DMS79 treated with DMSO at 0.1 percent for 48 hours (cell line): ENCODE measurements at regions not wholly inside any gene's neighbourhood (a gene's known extent, or its start where the extent isn't known, plus 50 kb on each side); places are given as distances from the start of the nearest gene placed in this dataset.
"Not testable (repeated sequence)": the region's sequence is repeated elsewhere in the genome, so short reads cannot be mapped to it uniquely, and the experiment has no call there.

Source experiments
- DNase-seq: peaks from one replicate; lab custom pipeline; 2025; lab: John Stamatoyannopoulos, UW

DNA sequence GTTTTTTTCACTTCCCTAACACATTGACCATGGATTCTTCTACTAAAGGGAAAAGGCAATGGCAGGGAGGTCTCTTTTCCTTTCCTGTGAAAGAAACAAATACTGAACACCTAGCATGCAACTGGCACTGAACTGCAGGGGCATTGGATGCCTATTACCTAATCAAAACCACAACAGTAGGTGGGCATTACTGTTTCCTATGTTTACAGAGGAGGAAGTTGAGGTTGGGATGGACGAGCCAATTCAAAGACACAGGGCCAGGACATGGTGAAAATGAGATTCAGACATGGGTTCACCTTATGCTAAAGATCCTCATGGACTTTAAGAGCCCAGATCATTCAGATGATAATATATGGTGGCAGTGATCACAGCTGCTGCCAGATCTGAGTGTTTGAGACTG is 407.0 kb downstream of the MIAT start:
- DNase-seq: no peak

DNA sequence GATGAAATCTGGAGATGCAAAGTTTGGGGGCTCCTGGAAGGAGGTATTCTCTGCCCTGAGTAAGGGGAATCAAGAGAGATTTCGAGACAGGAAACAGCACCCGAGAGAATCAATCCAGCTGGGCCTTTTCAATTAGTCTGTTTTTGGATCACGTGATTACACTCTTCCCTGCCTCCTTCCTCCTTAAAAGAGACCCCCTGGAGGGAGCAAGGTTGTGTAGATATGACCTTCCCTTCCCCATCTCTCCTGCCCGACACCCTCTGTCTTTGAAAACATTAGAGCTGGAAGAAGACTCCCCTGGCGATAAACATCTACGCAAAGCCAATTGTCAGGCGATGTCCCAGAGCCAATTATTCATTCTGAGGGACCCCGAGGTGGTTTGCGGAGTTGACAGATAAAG is 407.9 kb downstream of the MIAT start:
- no peak for DNase-seq

DNA sequence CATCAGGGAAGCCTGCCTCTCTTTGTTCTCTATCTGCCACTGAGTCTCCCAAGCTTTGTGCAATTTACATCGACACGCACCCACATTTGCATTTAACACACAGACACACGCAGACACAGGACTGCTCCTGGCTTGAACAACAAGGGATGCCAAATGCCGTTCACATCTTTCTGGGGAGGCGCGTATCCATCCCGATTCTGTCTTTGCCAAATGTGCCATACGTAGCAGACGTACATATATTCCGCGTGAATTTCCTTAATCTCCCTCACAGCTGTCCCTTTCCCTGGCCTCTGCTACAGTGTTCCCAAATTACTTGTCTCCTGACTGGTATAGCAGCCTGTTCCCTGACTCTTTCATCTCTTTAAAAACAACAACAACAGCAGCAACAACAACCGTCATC is 409.5 kb downstream of the MIAT start:
- no peak for DNase-seq

DNA sequence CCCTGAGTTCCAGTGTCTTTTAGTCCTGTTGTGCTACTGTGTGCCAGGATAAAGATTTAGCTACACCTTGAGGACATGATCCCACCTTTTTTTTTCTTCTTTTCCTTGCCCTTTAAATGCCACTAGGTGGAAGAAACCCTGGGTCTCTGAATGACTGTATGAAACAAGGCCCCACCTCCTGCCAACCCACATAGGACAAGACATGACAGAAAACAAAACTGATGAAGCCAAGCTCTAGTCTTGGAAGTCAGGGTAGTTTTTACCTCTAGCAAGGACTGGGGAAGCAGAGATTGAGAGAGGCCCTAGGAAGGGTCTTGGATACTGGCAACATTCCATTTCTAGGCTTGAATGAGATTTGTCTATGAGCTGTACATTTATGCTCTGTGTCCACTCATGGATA is 410.7 kb downstream of the MIAT start:
- no peak for DNase-seq

DNA sequence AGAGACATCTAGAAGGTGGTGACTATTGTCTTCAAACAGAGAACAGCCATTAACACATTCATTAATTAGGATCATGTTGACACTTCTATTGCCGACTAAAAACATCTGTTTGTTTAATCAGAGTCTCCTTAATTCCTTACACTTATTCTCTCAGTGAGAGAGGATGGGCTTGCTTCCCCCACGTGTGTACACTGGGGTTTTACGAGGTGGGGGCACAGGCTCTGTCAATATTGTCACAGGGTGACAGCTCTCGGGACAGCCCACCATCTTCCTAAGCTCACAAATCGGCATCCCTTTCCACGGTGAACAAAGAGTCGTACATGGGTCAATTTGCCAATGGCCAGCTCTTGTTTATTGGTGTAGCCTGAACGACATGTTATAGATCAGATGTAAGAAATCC is 413.2 kb downstream of the MIAT start:
- no peak for DNase-seq

DNA sequence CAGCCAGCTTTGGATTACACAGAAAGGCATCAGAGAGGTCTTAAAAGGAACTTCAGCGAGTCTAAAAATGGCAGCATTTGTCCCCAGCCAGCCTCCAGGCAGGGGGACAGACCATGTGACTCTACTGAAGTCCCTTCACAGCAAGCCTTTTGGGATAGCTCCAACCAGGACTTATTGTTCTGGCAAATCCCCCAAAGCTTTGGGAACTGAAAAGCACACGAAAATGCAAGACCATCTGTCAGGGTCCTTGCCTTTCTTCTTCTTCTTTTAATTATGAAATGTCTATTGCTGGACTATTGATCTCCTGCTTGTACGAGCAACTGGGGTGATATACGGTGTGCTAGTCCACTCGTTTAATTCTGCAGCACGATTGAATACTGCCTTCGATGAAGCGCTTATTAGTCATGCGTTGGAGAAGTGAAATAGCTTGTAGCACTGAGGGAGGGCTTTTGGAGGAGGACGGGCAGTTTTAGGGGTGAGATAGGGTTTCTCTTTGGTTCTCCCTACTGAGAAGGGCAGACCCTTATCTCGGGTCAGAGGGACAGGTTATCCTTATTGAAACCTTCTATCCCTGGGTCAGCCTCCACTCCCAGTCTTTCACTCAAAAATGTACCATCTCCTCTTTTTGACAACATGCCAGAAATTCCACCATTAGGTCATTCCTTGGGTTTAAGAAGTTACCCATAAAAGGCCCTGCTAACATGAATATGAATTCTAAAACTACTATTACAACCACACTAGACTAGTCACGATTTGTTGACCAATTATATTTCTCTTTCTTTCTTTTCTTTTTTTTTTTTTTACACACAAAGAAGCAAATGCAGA is 416.4 kb downstream of the MIAT start:
- no peak for DNase-seq

DNA sequence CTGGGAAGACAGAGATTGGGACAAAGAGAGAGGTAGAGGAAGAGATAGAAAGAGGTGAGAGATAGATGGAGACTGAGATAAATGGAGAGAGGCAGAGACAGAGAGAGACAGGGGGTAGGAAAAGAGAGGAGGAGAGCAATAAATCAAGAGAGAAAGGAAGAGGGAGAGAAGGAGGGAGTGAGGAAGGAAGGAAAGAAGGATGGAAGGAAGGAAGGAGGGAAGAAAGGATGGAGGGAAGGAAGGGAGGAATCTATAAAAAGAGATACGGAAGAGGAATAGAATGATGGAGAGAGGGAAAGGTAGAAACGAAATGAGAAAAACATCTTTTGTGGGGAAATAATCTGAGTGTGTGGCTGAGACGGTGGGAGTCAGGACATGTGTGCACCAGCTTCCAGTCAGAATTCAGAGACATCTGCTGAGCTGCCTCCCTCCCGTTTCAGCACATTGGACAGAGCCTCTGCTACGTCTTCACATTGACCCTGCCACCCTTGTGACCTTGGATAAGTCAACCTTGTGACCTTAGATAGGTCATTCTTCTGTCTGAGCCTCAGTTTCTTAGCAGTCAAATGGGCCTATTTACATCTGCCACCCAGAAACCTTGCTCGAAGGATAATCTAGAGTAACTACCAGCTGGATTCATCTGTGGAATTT is 417.8 kb downstream of the MIAT start:
- no peak for DNase-seq

DNA sequence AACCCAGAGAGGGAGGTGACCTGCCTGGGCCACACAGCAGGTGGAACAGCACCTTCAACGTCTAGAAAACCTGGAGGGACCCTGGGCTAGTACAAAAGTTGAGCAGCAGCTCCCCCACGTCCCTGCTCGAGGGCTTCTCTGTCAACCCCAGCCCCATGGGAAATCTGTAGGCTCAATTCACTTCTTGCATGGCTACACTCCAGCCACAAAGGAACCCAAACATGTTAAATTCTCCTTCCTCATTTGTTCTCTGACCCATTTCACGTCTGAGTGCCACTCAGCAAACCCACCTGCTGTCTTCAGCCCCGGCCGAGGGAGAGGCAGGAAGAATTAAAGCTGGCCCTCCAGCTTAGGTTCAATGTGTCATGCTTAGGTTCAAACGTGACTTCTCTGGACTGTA is 418.5 kb downstream of the MIAT start:
- DNase-seq: no peak

DNA sequence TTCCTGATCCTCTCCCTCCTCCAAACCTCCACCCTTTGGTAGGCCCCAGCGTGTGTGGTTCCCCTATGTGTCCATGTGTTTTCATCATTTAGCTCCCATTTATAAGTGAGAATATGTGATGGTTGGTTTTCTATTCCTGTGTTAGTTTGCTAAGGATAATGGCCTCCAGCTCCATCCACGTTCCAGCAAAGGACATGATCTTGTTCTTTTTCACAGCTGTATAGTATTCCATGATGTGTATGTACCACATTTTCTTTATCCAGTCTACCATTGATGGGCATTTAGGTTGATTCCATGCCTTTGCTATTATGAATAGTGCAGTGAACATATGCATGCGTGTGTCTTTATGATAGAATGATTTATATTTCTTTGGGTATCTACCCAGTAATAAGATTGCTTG is 420.7 kb downstream of the MIAT start:
- DNase-seq: not testable (repeated sequence)

DNA sequence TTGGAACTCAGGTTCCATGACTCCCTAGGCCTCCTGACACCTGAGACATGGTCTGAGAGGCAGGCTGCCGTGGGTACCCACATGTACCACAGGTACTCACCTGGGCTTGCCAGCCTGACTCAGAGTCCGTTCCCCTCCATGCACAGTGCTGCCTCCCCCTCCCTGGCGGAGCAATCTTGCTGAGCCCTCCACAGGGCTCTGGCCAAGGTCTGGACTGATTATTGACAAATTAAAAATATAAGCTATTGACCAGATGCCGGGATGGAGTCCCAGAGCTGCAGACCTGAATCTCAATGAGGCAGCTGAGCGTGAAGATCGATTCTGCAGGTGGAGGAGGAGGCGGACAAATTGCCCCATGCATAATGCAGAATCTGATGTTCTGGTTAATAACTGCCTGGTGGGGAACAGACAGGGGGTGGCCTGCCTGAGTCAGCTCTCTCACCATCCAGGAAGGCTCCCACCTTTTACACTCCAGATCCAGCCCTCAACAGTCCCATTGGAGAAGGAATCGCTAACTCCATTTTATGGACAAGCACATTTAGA is 422.7 kb downstream of the MIAT start:
- DNase-seq: no peak

DNA sequence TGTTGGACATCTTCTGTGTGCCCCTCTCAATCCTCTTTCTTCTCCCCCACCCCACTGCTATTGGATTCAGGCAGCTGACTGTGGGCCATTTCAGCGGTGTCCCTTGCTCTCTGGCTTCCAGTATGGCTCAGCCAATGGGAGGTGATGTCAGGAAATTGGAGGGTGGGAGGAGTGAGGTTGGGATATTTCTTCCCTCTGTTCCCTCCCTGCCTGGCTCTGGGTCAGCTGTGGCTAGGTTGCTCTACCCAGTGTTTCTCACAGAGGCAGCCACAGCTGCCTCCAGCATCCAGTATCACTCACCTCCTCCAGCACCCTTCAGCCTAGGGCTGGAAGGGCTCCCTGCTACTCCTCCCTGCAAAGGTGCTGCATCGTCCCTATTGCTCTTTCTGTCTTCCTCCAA is 423.5 kb downstream of the MIAT start:
- DNase-seq: no peak

DNA sequence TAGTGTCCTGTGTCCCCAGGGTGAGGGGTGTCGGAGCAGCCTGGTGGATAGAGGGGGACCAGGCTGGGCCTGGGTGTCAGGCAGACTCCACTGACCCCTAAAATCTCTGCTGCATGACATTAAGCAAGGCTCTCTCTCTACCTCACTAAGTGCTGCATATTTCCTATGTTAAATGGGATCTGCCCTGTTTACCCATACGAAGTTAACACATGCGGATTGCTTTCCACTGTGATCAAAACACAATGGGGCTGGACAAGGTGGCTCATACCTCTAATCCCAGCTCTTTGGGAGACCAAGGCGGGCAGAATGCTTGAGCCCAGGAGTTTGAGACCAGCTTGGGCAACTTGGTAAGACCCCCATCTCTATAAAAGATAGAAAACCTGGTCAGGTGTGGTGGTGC is 426.2 kb downstream of the MIAT start:
- no peak for DNase-seq

DNA sequence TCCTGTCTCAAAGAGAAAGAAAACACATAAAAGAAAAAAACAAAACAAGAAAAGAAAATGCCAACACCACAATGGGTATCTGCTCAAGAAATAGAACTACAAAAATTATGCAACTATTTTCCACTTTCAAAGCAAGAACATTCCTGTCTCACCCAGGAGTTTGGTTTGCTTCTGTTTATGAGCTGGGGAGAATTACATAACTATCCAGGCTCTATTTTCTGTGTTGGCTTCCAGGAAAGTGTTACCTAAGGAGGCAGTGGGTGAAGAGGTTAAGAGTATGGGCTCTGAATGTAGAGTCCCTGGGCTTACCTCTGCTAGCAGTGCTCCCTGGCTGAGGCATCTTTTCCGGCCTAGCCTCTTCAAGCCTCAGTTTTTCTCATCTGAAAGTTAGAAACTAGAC is 426.7 kb downstream of the MIAT start:
- DNase-seq: no peak

DNA sequence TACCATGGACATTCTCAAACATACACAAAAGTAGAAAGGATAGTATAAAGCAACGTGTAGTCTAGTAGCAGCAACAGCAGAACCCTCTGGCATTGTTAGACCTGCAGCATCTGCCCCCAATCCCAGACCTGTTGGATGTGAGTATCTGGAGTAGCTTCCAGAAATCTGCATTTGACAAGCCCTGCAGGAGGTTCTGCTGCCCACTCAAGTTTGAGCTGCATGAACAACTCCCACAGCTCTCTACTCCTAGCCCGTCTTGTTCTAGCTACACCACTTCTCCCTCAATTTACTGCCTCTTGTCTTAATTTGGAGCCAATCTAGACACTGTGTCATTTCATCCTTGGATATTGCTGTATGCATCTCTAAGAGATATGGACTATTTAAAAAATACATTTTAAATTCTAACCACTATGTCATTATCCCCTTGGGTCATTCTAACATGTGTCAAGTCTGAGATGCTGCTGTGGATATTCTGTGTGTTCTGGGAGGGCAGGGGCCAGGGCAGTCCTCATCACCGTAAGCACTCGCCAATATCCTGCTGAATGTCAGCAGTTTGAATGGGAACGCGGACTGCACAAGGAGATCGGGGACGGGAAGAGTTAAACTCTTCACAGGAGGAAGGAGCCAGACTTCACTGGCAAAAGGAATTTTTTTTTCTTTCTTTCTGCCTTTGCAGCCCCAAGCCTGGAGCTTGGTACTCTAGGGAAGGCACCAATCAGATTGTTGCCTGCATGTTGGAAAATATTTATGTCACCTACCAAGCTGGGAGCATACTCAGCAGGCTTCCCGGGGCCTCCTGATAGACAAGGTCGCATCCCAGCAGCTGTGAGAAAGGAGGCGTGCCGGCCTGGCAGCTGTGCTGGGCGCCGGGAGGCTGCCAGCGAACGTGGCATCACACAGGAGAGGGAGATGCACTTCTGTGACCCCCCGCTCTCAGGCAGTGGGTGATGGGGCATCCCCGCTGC is 429.0 kb downstream of the MIAT start:
- no peak for DNase-seq

DNA sequence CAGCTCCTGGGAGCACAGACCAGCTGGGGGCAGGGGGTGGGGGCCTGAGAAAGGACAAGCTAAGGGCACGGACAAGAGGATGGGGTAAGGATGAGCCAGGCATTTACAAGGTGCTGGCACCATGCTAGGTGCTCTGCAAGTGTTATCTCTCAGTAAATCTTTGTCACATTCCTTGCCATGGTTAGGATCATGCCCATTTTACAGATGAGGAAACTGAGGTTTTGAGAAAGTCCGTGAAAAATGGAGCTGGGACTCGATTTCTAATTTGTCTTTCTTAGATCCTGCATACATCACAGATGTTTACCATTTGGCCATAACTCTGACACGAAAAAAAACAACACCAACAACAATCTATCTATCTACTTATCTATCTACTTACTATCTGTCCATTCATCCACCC is 429.7 kb downstream of the MIAT start:
- DNase-seq: no peak

DNA sequence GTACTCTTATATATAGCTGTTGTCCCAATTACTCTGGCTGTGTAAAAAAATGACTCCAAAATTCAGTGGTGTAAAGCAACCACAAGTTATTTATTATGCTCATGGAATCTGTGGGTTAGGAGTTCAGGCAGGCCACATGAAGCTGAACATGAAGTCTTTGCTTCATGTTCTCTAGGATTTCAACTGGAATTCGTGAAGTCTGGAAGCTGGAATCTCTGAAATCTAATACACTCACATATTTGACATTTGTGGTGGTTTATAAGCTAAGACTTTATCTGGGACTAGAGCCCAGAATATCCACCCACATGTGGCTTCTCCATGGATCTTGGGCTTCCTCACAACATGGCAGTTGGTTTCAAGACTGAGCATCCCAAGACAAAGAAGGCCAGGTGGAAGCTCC is 430.6 kb downstream of the MIAT start:
- DNase-seq: no peak

DNA sequence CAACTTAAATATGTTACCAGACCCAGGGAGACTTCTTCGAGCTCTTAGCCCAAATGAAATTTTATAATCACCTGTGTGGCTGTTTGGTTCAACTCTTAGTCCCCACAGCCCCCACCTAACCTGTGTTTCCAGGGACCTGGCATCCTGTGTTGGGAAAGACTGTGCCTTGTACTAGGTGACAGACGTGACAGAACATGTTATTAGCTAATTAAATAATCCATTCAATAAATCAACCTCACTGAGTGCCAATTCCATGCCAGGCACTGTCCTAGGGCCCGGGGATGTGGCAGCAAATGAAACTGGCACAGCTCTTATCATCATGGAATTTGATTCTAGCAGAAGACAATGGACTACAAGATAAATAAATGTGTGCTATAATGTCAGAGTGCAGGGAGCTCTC is 431.9 kb downstream of the MIAT start:
- no peak for DNase-seq

DNA sequence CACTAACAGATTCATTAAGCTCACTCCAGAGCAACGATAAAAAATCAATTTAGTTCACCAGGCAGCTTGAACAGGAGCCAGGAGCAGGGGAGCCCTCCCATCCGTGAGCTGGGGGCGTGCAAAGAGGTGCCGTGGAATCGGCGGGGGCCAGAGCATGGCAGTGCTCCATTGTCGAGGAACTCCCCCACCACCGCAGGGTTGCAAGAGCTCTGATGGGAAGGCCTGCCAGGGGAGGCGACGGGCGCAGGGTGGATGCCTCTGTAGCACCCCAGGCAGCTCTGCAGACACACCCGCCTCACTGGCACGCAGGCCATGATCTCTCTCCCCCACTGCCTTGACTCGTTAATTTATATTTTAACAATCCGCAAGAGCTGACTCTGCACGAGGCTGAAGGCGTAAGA is 433.2 kb downstream of the MIAT start:
- DNase-seq: no peak

DNA sequence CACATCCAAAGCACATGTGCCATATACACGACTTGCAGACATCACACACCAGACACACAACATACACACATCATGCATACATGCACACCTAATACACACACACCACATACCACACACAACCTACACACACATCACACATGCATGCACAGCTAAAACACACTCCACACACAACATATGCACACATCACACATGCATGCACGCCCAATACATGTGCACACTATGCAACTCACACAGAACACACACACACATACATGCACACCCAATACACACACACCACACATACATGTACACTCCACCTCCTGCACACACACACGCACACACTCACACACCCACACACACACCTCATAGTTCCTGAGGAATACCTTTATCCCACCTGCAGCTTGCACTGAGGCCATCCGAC is 436.0 kb downstream of the MIAT start:
- no peak for DNase-seq

DNA sequence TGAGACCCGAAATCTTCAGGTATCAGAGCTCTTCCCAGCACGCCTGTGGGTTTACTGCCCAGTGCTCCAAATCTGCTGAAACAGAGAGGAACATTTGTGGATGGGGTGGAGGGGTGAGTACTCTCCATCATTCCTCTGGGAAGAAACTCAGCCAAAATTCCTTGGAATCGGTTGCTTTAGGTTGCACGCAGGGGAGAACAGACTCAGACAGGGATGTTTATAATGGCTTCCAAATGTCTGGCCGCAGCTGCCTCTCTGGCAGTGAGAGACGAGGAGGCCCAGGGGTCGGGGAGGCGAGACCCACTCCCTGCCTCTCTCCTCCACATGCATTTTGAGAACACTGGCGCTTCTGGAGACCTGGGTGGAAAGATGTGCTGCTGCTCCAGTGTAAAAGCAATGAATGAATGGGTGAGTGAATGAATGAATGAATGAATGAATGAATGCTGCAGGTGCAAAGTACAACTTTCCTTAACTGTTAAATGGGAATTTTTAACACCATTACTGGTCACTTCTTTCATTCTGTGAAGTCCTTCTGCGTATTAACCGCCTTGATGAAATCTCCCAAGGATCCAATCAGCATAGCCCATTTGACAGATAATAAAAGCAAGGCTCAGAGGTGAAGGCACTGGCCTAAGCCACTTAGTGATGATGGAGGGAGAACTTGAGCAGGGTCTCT is 437.4 kb downstream of the MIAT start:
- no peak for DNase-seq

DNA sequence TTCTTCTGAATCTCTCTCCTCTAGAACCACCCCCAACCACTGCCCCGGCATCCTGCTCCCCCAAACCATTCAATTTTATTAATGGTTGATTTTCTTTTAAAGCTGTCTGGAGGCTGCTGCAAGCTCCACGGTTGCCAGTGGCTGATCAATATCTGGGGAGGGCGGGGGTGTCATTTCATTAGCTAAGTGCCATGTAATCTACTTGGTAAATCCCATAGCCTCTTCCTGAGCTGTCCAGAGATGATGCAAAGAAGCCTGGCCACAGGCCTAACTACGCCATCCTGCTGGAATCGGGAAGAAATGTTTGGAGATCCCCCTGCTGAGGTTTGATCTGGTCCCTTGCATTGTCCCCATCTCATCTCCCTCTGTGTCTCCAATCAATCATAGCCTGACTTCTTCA is 440.1 kb downstream of the MIAT start:
- DNase-seq: no peak

DNA sequence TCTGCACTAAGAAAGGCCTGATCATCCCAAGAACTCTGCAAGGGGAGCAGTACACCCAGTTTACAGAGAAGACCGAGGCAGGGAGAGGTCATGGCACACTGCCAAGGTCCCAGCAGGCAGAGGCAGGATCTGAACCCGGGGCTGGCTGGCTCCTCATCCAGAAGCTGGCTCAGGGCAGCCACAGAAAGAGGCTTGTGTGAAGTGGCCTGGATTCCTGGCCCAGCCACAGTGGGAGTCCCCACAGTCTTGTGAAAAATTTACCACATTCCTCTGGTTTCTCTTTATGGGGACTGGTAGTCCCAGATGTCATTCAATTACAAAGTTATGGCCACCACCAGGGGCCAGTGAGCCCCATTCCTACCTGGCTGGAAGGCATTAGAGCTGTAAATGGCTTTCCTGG is 440.5 kb downstream of the MIAT start:
- no peak for DNase-seq
